ENCODE measurements at regions not wholly inside any gene's neighbourhood (a gene's known extent, or its start where the extent isn't known, plus 50 kb on each side); places are given as distances from the start of the nearest gene placed in this dataset.

- TF ChIP-seq EZH2 (IDR thresholded peaks at IDR 0.05; ENCODE audit: insufficient read depth, poor library complexity, severe bottlenecking) (no peak), EZH2phosphoT487 (IDR thresholded peaks at IDR 0.05; ENCODE audit: insufficient read depth, low read depth) (no peak)
Measured at GRCh38 chr13:25042151-25042865, 53.6 kb upstream of the PABPC3 start.

Data from GM23248 (cell line).